ENCODE measurements at regions not wholly inside any gene's neighbourhood (a gene's known extent, or its start where the extent isn't known, plus 50 kb on each side); places are given as distances from the start of the nearest gene placed in this dataset.
"Not testable (repeated sequence)": the region's sequence is repeated elsewhere in the genome, so short reads cannot be mapped to it uniquely, and the experiment has no call there.

DNA sequence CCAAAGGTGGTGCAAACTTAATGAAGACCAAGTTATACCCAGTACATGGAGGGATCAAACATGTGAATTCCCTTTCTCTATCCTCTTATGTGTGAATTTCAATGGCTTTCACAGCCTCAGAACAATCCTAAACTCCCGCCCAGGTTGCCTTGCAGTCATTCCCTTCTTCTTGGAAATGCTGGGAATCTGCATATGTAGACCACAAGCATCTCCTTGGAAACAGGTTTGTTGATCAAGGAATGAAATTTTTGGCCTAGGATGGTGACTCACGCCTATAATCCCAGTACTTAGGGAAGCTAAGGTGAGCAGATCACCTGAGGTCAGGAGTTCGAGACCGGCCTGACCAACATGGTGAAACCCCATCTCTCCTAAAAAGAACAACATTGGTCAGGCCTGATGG lies 77.8 kb upstream of the ABI1 start:
- H3K27ac Mint-ChIP-seq = peak overlapping the region in 1 of 7 donors; percentile 20
- Histone ChIP-seq H3K9me3 (ENCODE audit: control insufficient read depth in 1 of 2, low read length in 2 of 2) (no peaks in the 10 kb centered on the region), H3K27ac (ENCODE audit: low read depth, low read length) (no peak overlapping the region), H3K4me1 (ENCODE audit: insufficient read depth, low read length) (no peaks in the 10 kb centered on the region), H3K36me3 (ENCODE audit: insufficient read depth, low read length) (no peaks in the 10 kb centered on the region), H3K27me3 (ENCODE audit: insufficient read depth, low read length) (no peaks in the 10 kb centered on the region), H3K4me3 (ENCODE audit: low read length in 2 of 2) (no peak overlapping the region)
- H3K9me3 Mint-ChIP-seq = no peaks in the 10 kb centered on the region
- no peaks in the 10 kb centered on the region for H3K36me3 Mint-ChIP-seq
- ChIA-PET POLR2A (ENCODE audit: partially characterized antibody) (no interaction called here), CTCF (ENCODE audit: partially characterized antibody) (no interaction called here)
- H3K4me3 Mint-ChIP-seq = no peak overlapping the region
- DNase-seq = no peak
- peaks cover 0 to 2% of the 10 kb centered on the region in 2 donors for H3K27me3 Mint-ChIP-seq
- H3K4me1 Mint-ChIP-seq = no peaks in the 10 kb centered on the region
- intact Hi-C loops (cut with micrococcal nuclease) = no loop called here

DNA sequence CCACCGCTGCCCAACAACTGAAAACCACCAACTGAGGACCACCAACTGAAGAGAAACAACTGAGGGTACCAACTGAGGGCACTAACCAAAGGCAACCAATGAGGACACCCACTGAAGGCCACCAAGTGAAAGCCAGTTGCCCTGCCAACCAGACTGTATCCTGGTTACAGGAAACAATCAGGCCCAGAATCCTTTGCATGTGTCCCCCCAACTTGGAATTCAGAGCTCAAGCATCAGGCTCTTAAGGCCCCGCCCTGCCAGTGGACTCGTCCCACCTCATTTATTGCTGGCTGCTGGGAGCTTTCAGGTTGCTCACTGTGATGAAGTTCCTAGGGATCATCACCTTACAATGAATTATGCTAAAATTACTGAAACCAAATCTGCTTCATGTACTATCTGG lies 76.6 kb upstream of the ABI1 start:
- ChIA-PET POLR2A (ENCODE audit: partially characterized antibody) (no interaction called here), CTCF (ENCODE audit: partially characterized antibody) (interaction anchor here (0.5 kb wide), 1 partner anchor 783 kb away, joined by 4 read pairs; no protein-coding TSS in a partner anchor)
- no peaks in the 10 kb centered on the region for H3K27me3 ChIP-seq (ENCODE audit: insufficient read depth, low read length)
- Mint-ChIP-seq H3K4me3 (no peak overlapping the region), H3K9me3 (no peaks in the 10 kb centered on the region), H3K36me3 (no peaks in the 10 kb centered on the region), H3K27me3 (peaks cover 0 to 2% of the 10 kb centered on the region in 2 donors), H3K4me1 (no peaks in the 10 kb centered on the region), H3K27ac (no peak overlapping the region)
- no peaks in the 10 kb centered on the region for H3K9me3 ChIP-seq (ENCODE audit: control insufficient read depth in 1 of 2, low read length in 2 of 2)
- no peaks in the 10 kb centered on the region for H3K4me1 ChIP-seq (ENCODE audit: insufficient read depth, low read length)
- intact Hi-C loops (cut with micrococcal nuclease) = no loop called here
- H3K27ac ChIP-seq (ENCODE audit: low read depth, low read length) = no peak overlapping the region
- no peaks in the 10 kb centered on the region for H3K36me3 ChIP-seq (ENCODE audit: insufficient read depth, low read length)
- DNase-seq = no peak
- no peak overlapping the region for H3K4me3 ChIP-seq (ENCODE audit: low read length in 2 of 2)

GRCh38 chr10:26934190-26934589 lies 73.4 kb upstream of the ABI1 start:
- H3K27me3 ChIP-seq (ENCODE audit: insufficient read depth, low read length); H3K36me3 ChIP-seq (ENCODE audit: insufficient read depth, low read length); H3K4me3 ChIP-seq (ENCODE audit: low read length in 2 of 2); H3K9me3 Mint-ChIP-seq; H3K27ac ChIP-seq (ENCODE audit: low read depth, low read length); intact Hi-C loops (cut with micrococcal nuclease); H3K36me3 Mint-ChIP-seq; H3K4me1 Mint-ChIP-seq; H3K4me3 Mint-ChIP-seq; DNase-seq; POLR2A ChIA-PET (ENCODE audit: partially characterized antibody); H3K9me3 ChIP-seq (ENCODE audit: control insufficient read depth in 1 of 2, low read length in 2 of 2); H3K27me3 Mint-ChIP-seq; H3K4me1 ChIP-seq (ENCODE audit: insufficient read depth, low read length): not testable (repeated sequence)
- peak overlapping the region in 1 of 7 donors; percentile 17 for H3K27ac Mint-ChIP-seq
- CTCF ChIA-PET (ENCODE audit: partially characterized antibody) = interaction anchor here (0.7 kb wide), 1 partner anchor 25 kb away, joined by 6 read pairs; no protein-coding TSS in a partner anchor

GRCh38 chr10:26932576-26932975 lies 71.8 kb upstream of the ABI1 start:
- DNase-seq = no peak
- Mint-ChIP-seq H3K36me3 (no peaks in the 10 kb centered on the region), H3K9me3 (no peaks in the 10 kb centered on the region), H3K4me1 (peaks cover 0 to 2% (median under 1%) of the 10 kb centered on the region in 4 donors), H3K27me3 (peaks cover 0 to 1% of the 10 kb centered on the region in 2 donors), H3K4me3 (no peak overlapping the region), H3K27ac (no peak overlapping the region)
- Histone ChIP-seq H3K4me1 (ENCODE audit: insufficient read depth, low read length) (no peaks in the 10 kb centered on the region), H3K4me3 (ENCODE audit: low read length in 2 of 2) (no peak overlapping the region), H3K9me3 (ENCODE audit: control insufficient read depth in 1 of 2, low read length in 2 of 2) (no peaks in the 10 kb centered on the region), H3K27me3 (ENCODE audit: insufficient read depth, low read length) (no peaks in the 10 kb centered on the region), H3K27ac (ENCODE audit: low read depth, low read length) (no peak overlapping the region), H3K36me3 (ENCODE audit: insufficient read depth, low read length) (no peaks in the 10 kb centered on the region)
- ChIA-PET POLR2A (ENCODE audit: partially characterized antibody) (no interaction called here), CTCF (ENCODE audit: partially characterized antibody) (no interaction called here)
- intact Hi-C loops (cut with micrococcal nuclease) = no loop called here

GRCh38 chr10:26931223-26931622 lies 70.5 kb upstream of the ABI1 start:
- H3K4me1 Mint-ChIP-seq = peaks cover 0 to 2% (median under 1%) of the 10 kb centered on the region in 4 donors
- H3K27me3 ChIP-seq (ENCODE audit: insufficient read depth, low read length) = no peaks in the 10 kb centered on the region
- no peaks in the 10 kb centered on the region for H3K4me1 ChIP-seq (ENCODE audit: insufficient read depth, low read length)
- DNase-seq = no peak
- no peak overlapping the region for H3K4me3 ChIP-seq (ENCODE audit: low read length in 2 of 2)
- peaks cover 0 to 1% of the 10 kb centered on the region in 2 donors for H3K27me3 Mint-ChIP-seq
- CTCF ChIA-PET (ENCODE audit: partially characterized antibody) = no interaction called here
- POLR2A ChIA-PET (ENCODE audit: partially characterized antibody) = no interaction called here
- no peaks in the 10 kb centered on the region for H3K36me3 Mint-ChIP-seq
- H3K36me3 ChIP-seq (ENCODE audit: insufficient read depth, low read length) = no peaks in the 10 kb centered on the region
- peak overlapping the region in 2 of 8 donors; percentile 18 to 29 for H3K4me3 Mint-ChIP-seq
- H3K9me3 Mint-ChIP-seq = no peaks in the 10 kb centered on the region
- H3K9me3 ChIP-seq (ENCODE audit: control insufficient read depth in 1 of 2, low read length in 2 of 2) = no peaks in the 10 kb centered on the region
- no peak overlapping the region for H3K27ac ChIP-seq (ENCODE audit: low read depth, low read length)
- H3K27ac Mint-ChIP-seq = no peak overlapping the region
- intact Hi-C loops (cut with micrococcal nuclease) = no loop called here

GRCh38 chr10:26922824-26923223 lies 62.1 kb upstream of the ABI1 start:
- H3K27me3 ChIP-seq (ENCODE audit: insufficient read depth, low read length); H3K9me3 ChIP-seq (ENCODE audit: control insufficient read depth in 1 of 2, low read length in 2 of 2); DNase-seq; H3K27ac Mint-ChIP-seq; H3K27ac ChIP-seq (ENCODE audit: low read depth, low read length); H3K4me3 ChIP-seq (ENCODE audit: low read length in 2 of 2); H3K36me3 ChIP-seq (ENCODE audit: insufficient read depth, low read length); H3K9me3 Mint-ChIP-seq; H3K4me1 ChIP-seq (ENCODE audit: insufficient read depth, low read length); H3K27me3 Mint-ChIP-seq; H3K4me1 Mint-ChIP-seq; H3K36me3 Mint-ChIP-seq; CTCF ChIA-PET (ENCODE audit: partially characterized antibody); H3K4me3 Mint-ChIP-seq; intact Hi-C loops (cut with micrococcal nuclease); POLR2A ChIA-PET (ENCODE audit: partially characterized antibody): not testable (repeated sequence)

GRCh38 chr10:26919156-26919860 lies 58.5 kb upstream of the ABI1 start:
- H3K4me1 ChIP-seq (ENCODE audit: insufficient read depth, low read length); H3K9me3 Mint-ChIP-seq; H3K36me3 ChIP-seq (ENCODE audit: insufficient read depth, low read length); H3K36me3 Mint-ChIP-seq; DNase-seq; intact Hi-C loops (cut with micrococcal nuclease); H3K27ac ChIP-seq (ENCODE audit: low read depth, low read length); H3K4me1 Mint-ChIP-seq; H3K4me3 Mint-ChIP-seq; POLR2A ChIA-PET (ENCODE audit: partially characterized antibody); H3K27me3 ChIP-seq (ENCODE audit: insufficient read depth, low read length); H3K9me3 ChIP-seq (ENCODE audit: control insufficient read depth in 1 of 2, low read length in 2 of 2); CTCF ChIA-PET (ENCODE audit: partially characterized antibody); H3K4me3 ChIP-seq (ENCODE audit: low read length in 2 of 2); H3K27me3 Mint-ChIP-seq; H3K27ac Mint-ChIP-seq: not testable (repeated sequence)

- peaks cover 0 to 9% of the 10 kb centered on the region in 2 donors for H3K27me3 Mint-ChIP-seq
- intact Hi-C loops (cut with micrococcal nuclease) = no loop called here
These were observed 54.1 kb upstream of the ABI1 start for GRCh38 chr10:26914898-26915297.

More at GRCh38 chr10:26914898-26915297, 54.1 kb upstream of the ABI1 start:
- CTCF ChIA-PET (ENCODE audit: partially characterized antibody) = no interaction called here
- Histone ChIP-seq H3K9me3 (ENCODE audit: control insufficient read depth in 1 of 2, low read length in 2 of 2) (no peaks in the 10 kb centered on the region), H3K4me1 (ENCODE audit: insufficient read depth, low read length) (no peaks in the 10 kb centered on the region), H3K27me3 (ENCODE audit: insufficient read depth, low read length) (no peaks in the 10 kb centered on the region), H3K4me3 (ENCODE audit: low read length in 2 of 2) (no peak overlapping the region), H3K36me3 (ENCODE audit: insufficient read depth, low read length) (no peaks in the 10 kb centered on the region), H3K27ac (ENCODE audit: low read depth, low read length) (no peak overlapping the region)
- POLR2A ChIA-PET (ENCODE audit: partially characterized antibody) = no interaction called here
- H3K4me1 Mint-ChIP-seq = no peaks in the 10 kb centered on the region
- H3K36me3 Mint-ChIP-seq = no peaks in the 10 kb centered on the region
- H3K4me3 Mint-ChIP-seq = no peak overlapping the region
- no peaks in the 10 kb centered on the region for H3K9me3 Mint-ChIP-seq
- no peak overlapping the region for H3K27ac Mint-ChIP-seq
- no peak for DNase-seq

All from CD4-positive, alpha-beta memory T cell (primary cell).